Keratinocyte (primary cell): ENCODE measurements at regions not wholly inside any gene's neighbourhood (a gene's known extent, or its start where the extent isn't known, plus 50 kb on each side); places are given as distances from the start of the nearest gene placed in this dataset.

Source experiments
- DNase-seq: peaks from one replicate; pipeline ENCODE4 v3.0.0-alpha.2; 2011; ENCODE audit warnings: low read depth, missing footprints, low spot score
- FAIRE-seq: peaks from 2 replicates; lab custom pipeline; 2011; peaks lifted over from hg19 to GRCh38; lab: Jason Lieb, UNC
- H2AFZ ChIP-seq: 2 replicates; pipeline ENCODE4 v1.6.0; 2012; ENCODE audit warnings: low read length, control low read depth, inconsistent platforms; ENCODE audit not compliant: control insufficient read depth
- H3K27ac ChIP-seq: 2 replicates; pipeline ENCODE4 v1.5.1; 2011; ENCODE audit warnings: low read length; ENCODE audit not compliant: control insufficient read depth, insufficient read depth
- H3K27me3 ChIP-seq: 3 replicates; pipeline ENCODE4 v1.6.0; 2011; ENCODE audit warnings: low read length; ENCODE audit not compliant: control insufficient read depth, insufficient read depth; ENCODE audit errors: extremely low read depth
- H3K36me3 ChIP-seq, 2 experiments: 2 replicates in 1 of 2; 3 replicates in 1 of 2; pipeline ENCODE4 v1.5.1; 2011; ENCODE audit warnings: low read length in 2 of 2, mild to moderate bottlenecking in 1 of 2; ENCODE audit not compliant: control insufficient read depth in 2 of 2, insufficient read depth in 2 of 2; ENCODE audit errors: extremely low read depth in 1 of 2
- H3K4me1 ChIP-seq: 3 replicates; pipeline ENCODE4 v1.5.1; 2011; ENCODE audit warnings: low read length; ENCODE audit not compliant: control insufficient read depth, insufficient read depth; ENCODE audit errors: extremely low read depth
- H3K4me2 ChIP-seq: 3 replicates; pipeline ENCODE4 v1.6.0; 2011; ENCODE audit warnings: low read depth, low read length; ENCODE audit not compliant: control insufficient read depth, insufficient read depth; ENCODE audit errors: extremely low read depth
- H3K4me3 ChIP-seq, 3 experiments: fragments of 200-600 bp in 1 of 3; sonication (generic) in 1 of 3; 2 replicates in 2 of 3; 3 replicates in 1 of 3; pipeline ENCODE4 v1.5.1; 2011 to 2016; ENCODE audit warnings: low read length in 3 of 3, mild to moderate bottlenecking in 3 of 3, control low read depth in 2 of 3, inconsistent platforms in 1 of 3, low read depth in 1 of 3, mixed read lengths in 1 of 3, mixed run types in 1 of 3, moderate library complexity in 1 of 3; ENCODE audit not compliant: control insufficient read depth in 2 of 3, insufficient read depth in 2 of 3; ENCODE audit errors: extremely low read depth in 1 of 3
- H3K79me2 ChIP-seq: 2 replicates; pipeline ENCODE4 v1.6.0; 2012; ENCODE audit warnings: low read length; ENCODE audit not compliant: control insufficient read depth, insufficient read depth
- H3K9ac ChIP-seq: 3 replicates; pipeline ENCODE4 v1.6.0; 2011; ENCODE audit warnings: low read length; ENCODE audit not compliant: control insufficient read depth, insufficient read depth; ENCODE audit errors: extremely low read depth
- H3K9me1 ChIP-seq: 3 replicates; pipeline ENCODE4 v1.6.0; 2011; ENCODE audit warnings: low read length; ENCODE audit not compliant: control insufficient read depth, insufficient read depth; ENCODE audit errors: extremely low read depth
- H3K9me3 ChIP-seq: 2 replicates; pipeline ENCODE4 v1.5.1; 2012; ENCODE audit warnings: low read depth, low read length; ENCODE audit not compliant: control insufficient read depth
- H4K20me1 ChIP-seq: 3 replicates; pipeline ENCODE4 v1.6.0; 2011; ENCODE audit warnings: low read length; ENCODE audit not compliant: control insufficient read depth, insufficient read depth; ENCODE audit errors: extremely low read depth
- EZH2 ChIP-seq: IDR thresholded peaks from one replicate; pipeline ENCODE4 v1.6.1; 2012; ENCODE audit warnings: inconsistent platforms, mild to moderate bottlenecking, low read length, moderate library complexity
- dilution Hi-C: fragments of 300-500 bp; cut with MboI; formaldehyde crosslinking; loops from one replicate; pipeline ENCODE4 v1.7.0; 2020; ENCODE audit warnings: low sequenced_read_pairs; ENCODE audit not compliant: extremely low pct_ligation_motif_present
- TF ChIP-seq, protein P1 (sequence below), 3 experiments: IDR thresholded peaks in 1 of 3; conservative IDR thresholded peaks in 1 of 3; optimal IDR thresholded peaks in 1 of 3; 2 replicates in 2 of 3; 3 replicates in 1 of 3; pipeline versions ENCODE3 to v1.5.1; 2011; ENCODE audit warnings: low read length in 3 of 3, mild to moderate bottlenecking in 3 of 3, moderate library complexity in 2 of 3, control low read depth in 1 of 3, inconsistent platforms in 1 of 3; ENCODE audit not compliant: insufficient read depth in 2 of 3; ENCODE audit errors: extremely low read depth in 1 of 3

DNA sequence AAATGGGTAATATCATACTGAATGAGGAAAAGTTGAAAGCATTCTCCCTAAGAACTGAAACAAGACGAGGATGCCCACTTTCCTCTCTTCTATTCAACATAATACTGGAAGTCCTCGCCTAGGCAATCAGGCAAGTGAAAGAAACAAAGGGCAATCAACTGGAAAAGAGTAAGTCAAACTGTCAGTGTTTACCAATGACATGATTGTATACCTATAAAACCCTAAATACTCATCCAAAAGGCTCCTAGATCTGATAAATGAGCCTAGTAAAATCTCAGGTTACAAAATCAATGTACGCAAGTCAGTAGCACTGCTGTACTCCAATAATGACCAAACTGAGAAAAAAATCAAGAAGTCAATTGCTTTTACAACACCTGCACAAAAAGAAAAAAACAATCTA lies 575.8 kb upstream of the PRMT6 start:
- dilution Hi-C loops: no loop called here
- TF ChIP-seq, protein P1, sequence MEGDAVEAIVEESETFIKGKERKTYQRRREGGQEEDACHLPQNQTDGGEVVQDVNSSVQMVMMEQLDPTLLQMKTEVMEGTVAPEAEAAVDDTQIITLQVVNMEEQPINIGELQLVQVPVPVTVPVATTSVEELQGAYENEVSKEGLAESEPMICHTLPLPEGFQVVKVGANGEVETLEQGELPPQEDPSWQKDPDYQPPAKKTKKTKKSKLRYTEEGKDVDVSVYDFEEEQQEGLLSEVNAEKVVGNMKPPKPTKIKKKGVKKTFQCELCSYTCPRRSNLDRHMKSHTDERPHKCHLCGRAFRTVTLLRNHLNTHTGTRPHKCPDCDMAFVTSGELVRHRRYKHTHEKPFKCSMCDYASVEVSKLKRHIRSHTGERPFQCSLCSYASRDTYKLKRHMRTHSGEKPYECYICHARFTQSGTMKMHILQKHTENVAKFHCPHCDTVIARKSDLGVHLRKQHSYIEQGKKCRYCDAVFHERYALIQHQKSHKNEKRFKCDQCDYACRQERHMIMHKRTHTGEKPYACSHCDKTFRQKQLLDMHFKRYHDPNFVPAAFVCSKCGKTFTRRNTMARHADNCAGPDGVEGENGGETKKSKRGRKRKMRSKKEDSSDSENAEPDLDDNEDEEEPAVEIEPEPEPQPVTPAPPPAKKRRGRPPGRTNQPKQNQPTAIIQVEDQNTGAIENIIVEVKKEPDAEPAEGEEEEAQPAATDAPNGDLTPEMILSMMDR (optimal IDR thresholded peaks at IDR 0.05 in 1 of 3, IDR thresholded peaks at IDR 0.05 in 1 of 3, conservative IDR thresholded peaks at IDR 0.05 in 1 of 3; ENCODE audit: extremely low read depth in 1 of 3, insufficient read depth in 2 of 3, low read length in 3 of 3): no peak
- TF ChIP-seq EZH2: no peak
- Histone ChIP-seq H3K9me1 (no peaks in the 10 kb centered on the region), H3K9ac (no peak overlapping the region), H3K27ac (no peak overlapping the region), H3K4me2 (no peak overlapping the region), H3K36me3 (no peaks in the 10 kb centered on the region), H4K20me1 (no peaks in the 10 kb centered on the region), H3K79me2 (no peaks in the 10 kb centered on the region), H3K4me3 (no peak overlapping the region), H3K4me1 (no peaks in the 10 kb centered on the region), H3K9me3 (no peaks in the 10 kb centered on the region), H2AFZ (no peak overlapping the region), H3K27me3 (no peaks in the 10 kb centered on the region)
- FAIRE-seq: no peak
- no peak for DNase-seq

DNA sequence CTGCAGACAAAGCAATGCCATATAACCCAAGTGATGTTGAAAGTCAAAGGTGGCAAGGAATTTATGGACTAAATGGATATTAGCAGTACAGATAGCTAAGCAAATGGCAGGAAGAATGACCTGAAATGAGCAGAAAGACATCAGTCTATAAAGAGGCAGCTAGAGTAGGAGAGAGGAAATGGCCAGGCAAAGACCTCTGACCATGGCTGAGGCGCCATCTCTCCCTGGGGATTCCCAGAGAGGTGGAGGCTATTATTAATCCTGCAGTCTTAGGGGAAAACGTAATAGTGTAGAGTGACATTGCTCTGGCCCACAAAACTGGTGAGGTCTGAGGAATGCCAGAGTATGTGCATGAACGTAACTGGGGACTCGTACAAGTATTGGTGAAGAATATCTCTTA lies 563.6 kb upstream of the PRMT6 start:
- H3K36me3 ChIP-seq: no peaks in the 10 kb centered on the region
- dilution Hi-C loops: no loop called here

More for the DNA sequence above, 563.6 kb upstream of the PRMT6 start:
- no peaks in the 10 kb centered on the region for H4K20me1 ChIP-seq
- no peaks in the 10 kb centered on the region for H3K9me1 ChIP-seq
- H3K9ac ChIP-seq: no peak overlapping the region
- H2AFZ ChIP-seq: no peak overlapping the region
- no peaks in the 10 kb centered on the region for H3K9me3 ChIP-seq
- peaks cover 7% of the 10 kb centered on the region for H3K4me1 ChIP-seq
- FAIRE-seq (no peak), DNase-seq (no peak)
- no peak overlapping the region for H3K4me3 ChIP-seq
- no peak overlapping the region for H3K4me2 ChIP-seq
- TF ChIP-seq, protein P1 (optimal IDR thresholded peaks at IDR 0.05 in 1 of 3, IDR thresholded peaks at IDR 0.05 in 1 of 3, conservative IDR thresholded peaks at IDR 0.05 in 1 of 3; ENCODE audit: extremely low read depth in 1 of 3, insufficient read depth in 2 of 3, low read length in 3 of 3): no peak
- no peak for TF ChIP-seq EZH2
- no peaks in the 10 kb centered on the region for H3K79me2 ChIP-seq
- H3K27me3 ChIP-seq: no peaks in the 10 kb centered on the region
- no peak overlapping the region for H3K27ac ChIP-seq
